HepG2 (cell line): ENCODE measurements at regions not wholly inside any gene's neighbourhood (a gene's known extent, or its start where the extent isn't known, plus 50 kb on each side); places are given as distances from the start of the nearest gene placed in this dataset.
A peak's percentile ranks its signal among the peaks of the same experiment; 100 is the strongest.

ENCODE experiments used
- AGO1 ChIP-seq: fragments of 200-400 bp; formaldehyde crosslinking; IDR thresholded peaks from 2 replicates; pipeline ENCODE4 v1.6.1; 2017; ENCODE audit warnings: mild to moderate bottlenecking, low read depth, low read length, moderate library complexity; ENCODE audit not compliant: poor library complexity, severe bottlenecking
- AKAP8 ChIP-seq: sonication (generic); formaldehyde crosslinking; IDR thresholded peaks from 2 replicates; pipeline ENCODE4 v1.5.1; 2020; ENCODE audit warnings: mild to moderate bottlenecking, missing genetic modification reagents
- CHCHD3 ChIP-seq: sonication (generic); formaldehyde crosslinking; IDR thresholded peaks from 2 replicates; pipeline ENCODE4 v1.8.0; 2022; ENCODE audit warnings: mild to moderate bottlenecking, missing genetic modification reagents, moderate library complexity
- CHD2 ChIP-seq: IDR thresholded peaks from 2 replicates; pipeline ENCODE4 v1.6.1; 2011; ENCODE audit warnings: low read depth, low read length, improper control_type of control experiment
- CREM ChIP-seq, 2 experiments: sonication (generic) in 1 of 2; formaldehyde crosslinking in 1 of 2; IDR thresholded peaks; 2 replicates each; pipeline versions ENCODE4 v1.4.0 to v1.6.1; 2016 to 2020; ENCODE audit warnings: antibody characterized with exemption in 1 of 2, mild to moderate bottlenecking in 1 of 2, missing genetic modification reagents in 1 of 2
- FOXK1 ChIP-seq: sonication (generic); formaldehyde crosslinking; IDR thresholded peaks from 2 replicates; pipeline ENCODE4 v1.4.0; 2020; ENCODE audit warnings: low read depth, missing genetic modification reagents, borderline replicate concordance
- FOXO4 ChIP-seq: sonication (generic); formaldehyde crosslinking; conservative IDR thresholded peaks from 2 replicates; pipeline ENCODE4 v1.8.1; 2023; ENCODE audit warnings: missing genetic modification reagents
- IRF2 ChIP-seq: IDR thresholded peaks from 2 replicates; pipeline ENCODE4 v1.6.1; 2018; ENCODE audit warnings: missing genetic modification reagents, missing compliant biosample characterization
- NCOA5 ChIP-seq: sonication (generic); formaldehyde crosslinking; IDR thresholded peaks from 2 replicates; pipeline ENCODE4 v1.4.0; 2020; ENCODE audit warnings: missing genetic modification reagents
- RARA ChIP-seq: IDR thresholded peaks from 2 replicates; pipeline ENCODE4 v1.6.1; 2016; ENCODE audit warnings: missing genetic modification reagents, missing compliant biosample characterization
- SNRNP70 ChIP-seq: fragments of 200-400 bp; formaldehyde crosslinking; IDR thresholded peaks from 2 replicates; pipeline ENCODE4 v1.6.1; 2017; ENCODE audit warnings: mild to moderate bottlenecking, low read depth, low read length, moderate library complexity
- TIGD3 ChIP-seq: sonication (generic); formaldehyde crosslinking; IDR thresholded peaks from 2 replicates; pipeline ENCODE4 v1.5.1; 2020; ENCODE audit warnings: mild to moderate bottlenecking, missing genetic modification reagents, borderline replicate concordance
- ZNF230 ChIP-seq: sonication (generic); formaldehyde crosslinking; IDR thresholded peaks from 2 replicates; pipeline ENCODE4 v1.4.0; 2020; ENCODE audit warnings: mild to moderate bottlenecking, missing genetic modification reagents
- ZNF296 ChIP-seq: sonication (generic); formaldehyde crosslinking; conservative IDR thresholded peaks from 2 replicates; pipeline ENCODE4 v1.5.0; 2020; ENCODE audit warnings: mild to moderate bottlenecking, missing genetic modification reagents
- ZNF550 ChIP-seq: sonication (generic); formaldehyde crosslinking; IDR thresholded peaks from 2 replicates; pipeline ENCODE4 v1.4.0; 2020; ENCODE audit warnings: mild to moderate bottlenecking, missing genetic modification reagents, borderline replicate concordance
- ZNF576 ChIP-seq: sonication (generic); formaldehyde crosslinking; IDR thresholded peaks from 2 replicates; pipeline ENCODE4 v1.4.0; 2020; ENCODE audit warnings: mild to moderate bottlenecking, missing genetic modification reagents
- ZNF646 ChIP-seq: sonication (generic); formaldehyde crosslinking; IDR thresholded peaks from 2 replicates; pipeline ENCODE4 v1.9.0; 2021; ENCODE audit warnings: mild to moderate bottlenecking, missing genetic modification reagents

GRCh38 chr3:181054538-181054937, 65.0 kb upstream of the DNAJC19 start (continued):
- no peak for TF ChIP-seq CHD2
- no peak for TF ChIP-seq CHCHD3 (CRISPR knock-in tag)
- TF ChIP-seq ZNF576: no peak
- TF ChIP-seq AKAP8: no peak
- no peak for TF ChIP-seq AGO1
- TF ChIP-seq FOXO4 (CRISPR knock-in tag): no peak
- no peak for TF ChIP-seq ZNF230 (CRISPR knock-in tag)
- no peak for TF ChIP-seq TIGD3 (CRISPR knock-in tag)
- TF ChIP-seq IRF2 (CRISPR knock-in tag): no peak
- TF ChIP-seq ZNF296 (CRISPR knock-in tag): no peak
- TF ChIP-seq ZNF646: no peak
- no peak for TF ChIP-seq ZNF550 (CRISPR knock-in tag)
- peak; percentile 26; the same call in 1 of the 2 replicates for TF ChIP-seq CREM (IDR thresholded peaks at IDR 0.05)
- no peak for TF ChIP-seq CREM (CRISPR knock-in tag; IDR thresholded peaks at IDR 0.05)
- TF ChIP-seq SNRNP70: no peak
- no peak for TF ChIP-seq NCOA5
- no peak for TF ChIP-seq FOXK1 (CRISPR knock-in tag)
- peak; percentile 83 for TF ChIP-seq RARA
